Neural cell (in vitro differentiated cells): ENCODE measurements at regions not wholly inside any gene's neighbourhood (a gene's known extent, or its start where the extent isn't known, plus 50 kb on each side); places are given as distances from the start of the nearest gene placed in this dataset.

Experiments
- H2AFZ ChIP-seq: fragments of 200-600, 300-800 bp; sonication (generic), shearing (Covaris generic); 2 replicates; pipeline ENCODE4 v1.6.0; 2014; ENCODE audit warnings: low read depth, mild to moderate bottlenecking, antibody characterized with exemption, low read length, moderate library complexity
- H3F3A ChIP-seq: fragments of 200-600 bp; shearing (Covaris generic); 2 replicates; pipeline ENCODE4 v1.6.1; 2016; ENCODE audit warnings: mild to moderate bottlenecking, moderate library complexity, mixed read lengths, antibody characterized with exemption, low read length; ENCODE audit not compliant: insufficient read depth, poor library complexity, severe bottlenecking
- H3K27ac ChIP-seq: fragments of 200-600, 300-800 bp; sonication (generic), shearing (Covaris generic); 2 replicates; pipeline ENCODE4 v1.5.1; 2014; ENCODE audit warnings: mild to moderate bottlenecking, low read length, moderate library complexity
- H3K27me3 ChIP-seq: fragments of 300-800, 200-600 bp; sonication (generic), shearing (Covaris generic); 2 replicates; pipeline ENCODE4 v1.6.0; 2014; ENCODE audit warnings: mild to moderate bottlenecking, low read depth, low read length, moderate library complexity; ENCODE audit not compliant: insufficient read depth
- H3K36me3 ChIP-seq: fragments of 300-800, 200-600 bp; sonication (generic), shearing (Covaris generic); 2 replicates; pipeline ENCODE4 v1.5.1; 2014; ENCODE audit warnings: mild to moderate bottlenecking, antibody characterized with exemption, low read length, moderate library complexity; ENCODE audit not compliant: insufficient read depth
- H3K4me2 ChIP-seq: fragments of 300-800, 200-600 bp; sonication (generic), shearing (Covaris generic); 2 replicates; pipeline ENCODE4 v1.6.0; 2014; ENCODE audit warnings: mild to moderate bottlenecking, low read length
- H3K4me3 ChIP-seq: fragments of 300-800, 200-600 bp; sonication (generic), shearing (Covaris generic); 2 replicates; pipeline ENCODE4 v1.5.1; 2014; ENCODE audit warnings: mild to moderate bottlenecking, low read length, moderate library complexity
- H3K79me2 ChIP-seq: fragments of 200-600 bp; shearing (Covaris generic); replicated peaks from 2 replicates; pipeline ENCODE4 v1.6.0; 2014; ENCODE audit warnings: mild to moderate bottlenecking, low read length, moderate library complexity; ENCODE audit not compliant: insufficient read depth
- H3K9ac ChIP-seq: fragments of 300-800, 200-600 bp; sonication (generic), shearing (Covaris generic); 2 replicates; pipeline ENCODE4 v1.6.1; 2016; ENCODE audit warnings: mild to moderate bottlenecking, low read length, mixed read lengths
- H3K9me2 ChIP-seq: fragments of 200-600 bp; shearing (Covaris generic); 2 replicates; pipeline ENCODE4 v1.6.1; 2016; ENCODE audit warnings: mild to moderate bottlenecking, low read length, mixed read lengths; ENCODE audit not compliant: insufficient read depth
- H3K9me3 ChIP-seq: fragments of 200-600, 300-800 bp; sonication (generic), shearing (Covaris generic); 2 replicates; pipeline ENCODE4 v1.6.1; 2016; ENCODE audit warnings: mild to moderate bottlenecking, mixed run types, low read length, moderate library complexity, mixed read lengths
- H4K20me1 ChIP-seq: fragments of 200-600 bp; shearing (Covaris generic); 2 replicates; pipeline ENCODE4 v1.6.1; 2016; ENCODE audit warnings: mild to moderate bottlenecking, mixed run types; ENCODE audit not compliant: insufficient read depth
- EP300 ChIP-seq: fragments of 450-650 bp; conservative IDR thresholded peaks from 2 replicates; pipeline ENCODE4 v1.6.1; 2014; ENCODE audit warnings: antibody characterized with exemption, mild to moderate bottlenecking, moderate library complexity; ENCODE audit not compliant: poor library complexity, severe bottlenecking
- EZH2 ChIP-seq: fragments of 200-600, 300-800 bp; shearing (Covaris generic), sonication (generic); IDR thresholded peaks from 2 replicates; pipeline ENCODE4 v1.6.1; 2014; ENCODE audit warnings: antibody characterized with exemption, low read length, borderline replicate concordance, mild to moderate bottlenecking; ENCODE audit not compliant: insufficient read depth, poor library complexity, severe bottlenecking
- MXI1 ChIP-seq: fragments of 450-650 bp; conservative IDR thresholded peaks from 2 replicates; pipeline ENCODE4 v1.6.1; 2014; ENCODE audit warnings: antibody characterized with exemption, mild to moderate bottlenecking; ENCODE audit not compliant: poor library complexity, severe bottlenecking
- POLR2AphosphoS5 ChIP-seq: IDR thresholded peaks from 2 replicates; pipeline ENCODE4 v1.6.1; 2012
- RAD21 ChIP-seq: fragments of 450-650 bp; conservative IDR thresholded peaks from 2 replicates; pipeline ENCODE4 v1.6.1; 2014; ENCODE audit warnings: antibody characterized with exemption, mild to moderate bottlenecking, moderate library complexity
- SMC3 ChIP-seq: fragments of 450-650 bp; conservative IDR thresholded peaks from 2 replicates; pipeline ENCODE4 v1.6.1; 2014; ENCODE audit warnings: antibody characterized with exemption, mild to moderate bottlenecking, moderate library complexity; ENCODE audit not compliant: poor library complexity
- TAF1 ChIP-seq: IDR thresholded peaks from 2 replicates; pipeline ENCODE4 v1.6.1; 2012; ENCODE audit warnings: low read depth
- TF ChIP-seq, protein P1 (sequence below): IDR thresholded peaks from 2 replicates; pipeline ENCODE4 v1.6.1; 2012; ENCODE audit warnings: borderline replicate concordance
- TF ChIP-seq, protein P2 (sequence below): fragments of 450-650 bp; IDR thresholded peaks from 2 replicates; pipeline ENCODE4 v1.5.1; 2014; ENCODE audit warnings: antibody characterized with exemption, mild to moderate bottlenecking, moderate library complexity; ENCODE audit not compliant: poor library complexity, severe bottlenecking

DNA sequence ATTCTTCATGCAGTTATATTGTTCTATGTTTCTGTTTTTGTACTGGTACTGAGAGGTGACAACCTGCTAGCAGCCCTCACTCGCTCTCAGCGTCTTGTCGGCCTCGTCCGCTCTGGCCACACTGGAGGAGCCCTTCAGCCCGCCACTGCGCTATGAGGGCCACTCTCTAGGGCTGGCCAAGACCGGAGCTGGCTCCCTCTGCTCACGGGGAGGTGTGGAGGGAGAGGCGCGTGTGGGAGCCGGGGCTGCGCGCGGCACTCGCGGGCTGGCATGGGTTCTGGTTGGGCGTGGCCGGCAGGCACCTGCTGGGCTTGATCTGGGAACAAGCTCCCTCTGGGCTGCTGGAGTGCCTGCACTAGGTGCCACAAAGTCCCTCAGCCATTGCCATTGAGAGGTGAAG is 1323.8 kb upstream of the EYS start:
- Histone ChIP-seq H3K9me3 (no peaks in the 10 kb centered on the region), H4K20me1 (no peaks in the 10 kb centered on the region), H3K36me3 (no peaks in the 10 kb centered on the region), H3K9me2 (no peaks in the 10 kb centered on the region), H3K4me2 (no peak overlapping the region), H3K79me2 (no peaks in the 10 kb centered on the region), H3K4me3 (no peak overlapping the region), H3K27ac (no peak overlapping the region), H2AFZ (no peak overlapping the region), H3K27me3 (no peaks in the 10 kb centered on the region), H3F3A (no peaks in the 10 kb centered on the region), H3K9ac (no peak overlapping the region)
- no peak for TF ChIP-seq EP300
- no peak for TF ChIP-seq SMC3
- TF ChIP-seq, protein P1, sequence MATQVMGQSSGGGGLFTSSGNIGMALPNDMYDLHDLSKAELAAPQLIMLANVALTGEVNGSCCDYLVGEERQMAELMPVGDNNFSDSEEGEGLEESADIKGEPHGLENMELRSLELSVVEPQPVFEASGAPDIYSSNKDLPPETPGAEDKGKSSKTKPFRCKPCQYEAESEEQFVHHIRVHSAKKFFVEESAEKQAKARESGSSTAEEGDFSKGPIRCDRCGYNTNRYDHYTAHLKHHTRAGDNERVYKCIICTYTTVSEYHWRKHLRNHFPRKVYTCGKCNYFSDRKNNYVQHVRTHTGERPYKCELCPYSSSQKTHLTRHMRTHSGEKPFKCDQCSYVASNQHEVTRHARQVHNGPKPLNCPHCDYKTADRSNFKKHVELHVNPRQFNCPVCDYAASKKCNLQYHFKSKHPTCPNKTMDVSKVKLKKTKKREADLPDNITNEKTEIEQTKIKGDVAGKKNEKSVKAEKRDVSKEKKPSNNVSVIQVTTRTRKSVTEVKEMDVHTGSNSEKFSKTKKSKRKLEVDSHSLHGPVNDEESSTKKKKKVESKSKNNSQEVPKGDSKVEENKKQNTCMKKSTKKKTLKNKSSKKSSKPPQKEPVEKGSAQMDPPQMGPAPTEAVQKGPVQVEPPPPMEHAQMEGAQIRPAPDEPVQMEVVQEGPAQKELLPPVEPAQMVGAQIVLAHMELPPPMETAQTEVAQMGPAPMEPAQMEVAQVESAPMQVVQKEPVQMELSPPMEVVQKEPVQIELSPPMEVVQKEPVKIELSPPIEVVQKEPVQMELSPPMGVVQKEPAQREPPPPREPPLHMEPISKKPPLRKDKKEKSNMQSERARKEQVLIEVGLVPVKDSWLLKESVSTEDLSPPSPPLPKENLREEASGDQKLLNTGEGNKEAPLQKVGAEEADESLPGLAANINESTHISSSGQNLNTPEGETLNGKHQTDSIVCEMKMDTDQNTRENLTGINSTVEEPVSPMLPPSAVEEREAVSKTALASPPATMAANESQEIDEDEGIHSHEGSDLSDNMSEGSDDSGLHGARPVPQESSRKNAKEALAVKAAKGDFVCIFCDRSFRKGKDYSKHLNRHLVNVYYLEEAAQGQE = no peak
- TF ChIP-seq TAF1 = no peak
- TF ChIP-seq EZH2 = no peak
- TF ChIP-seq RAD21 = no peak

DNA sequence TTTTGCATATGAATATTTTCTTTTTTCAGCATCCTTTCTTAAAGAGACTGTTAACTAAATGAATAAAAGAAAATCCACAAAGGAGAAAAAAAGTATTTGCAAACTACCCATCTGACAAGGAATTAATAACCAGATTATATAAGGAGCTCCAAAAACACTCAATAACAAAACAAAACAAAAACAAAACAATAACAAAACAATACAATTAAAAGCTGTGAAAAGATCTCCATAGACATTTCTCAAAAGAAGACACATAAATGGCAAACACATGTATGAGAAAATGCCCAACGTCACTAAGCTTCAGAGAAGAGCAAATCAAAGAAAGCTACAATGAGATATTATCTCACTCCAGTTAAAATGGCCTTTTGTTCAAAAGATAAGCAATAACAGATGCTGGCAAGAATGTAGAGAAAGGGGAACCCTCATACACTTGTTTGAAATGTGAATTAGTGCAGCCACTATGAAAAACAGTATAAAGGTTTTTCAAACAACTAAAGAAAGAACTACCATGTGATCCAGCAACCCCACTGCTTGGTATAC is 1310.0 kb upstream of the EYS start:
- H3F3A ChIP-seq = no peaks in the 10 kb centered on the region
- no peaks in the 10 kb centered on the region for H3K79me2 ChIP-seq
- no peak overlapping the region for H2AFZ ChIP-seq
- H3K9me3 ChIP-seq = no peaks in the 10 kb centered on the region
- H3K4me2 ChIP-seq = no peak overlapping the region
- TF ChIP-seq MXI1 (no peak), POLR2AphosphoS5 (no peak)
- H3K27me3 ChIP-seq = no peaks in the 10 kb centered on the region
- H3K4me3 ChIP-seq = no peak overlapping the region
- no peak overlapping the region for H3K9ac ChIP-seq
- H3K27ac ChIP-seq = no peak overlapping the region
- no peaks in the 10 kb centered on the region for H4K20me1 ChIP-seq
- H3K9me2 ChIP-seq = no peaks in the 10 kb centered on the region
- H3K36me3 ChIP-seq = no peaks in the 10 kb centered on the region

DNA sequence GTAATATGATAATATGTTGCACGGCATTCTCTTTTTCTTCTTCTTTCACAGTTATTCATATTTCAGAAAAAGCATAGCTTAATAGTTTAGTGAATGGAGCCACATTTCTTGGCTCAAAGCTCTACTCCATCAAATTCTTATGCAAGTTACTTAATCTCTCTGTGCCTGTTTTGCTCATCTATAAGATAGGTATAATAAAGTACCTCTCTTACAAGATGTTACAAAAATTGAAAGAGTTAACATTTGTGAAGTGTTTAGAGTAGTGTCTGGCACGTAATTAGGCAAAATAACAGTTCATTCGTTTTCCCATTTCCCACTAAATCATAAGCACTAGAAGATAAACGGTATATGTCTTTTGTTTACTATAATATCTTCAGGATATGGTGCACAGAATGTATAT is 1304.4 kb upstream of the EYS start:
- no peaks in the 10 kb centered on the region for H3K27me3 ChIP-seq
- H2AFZ ChIP-seq = no peak overlapping the region
- H3K9ac ChIP-seq = no peak overlapping the region
- no peaks in the 10 kb centered on the region for H3K79me2 ChIP-seq
- no peak overlapping the region for H3K4me3 ChIP-seq
- H4K20me1 ChIP-seq = no peaks in the 10 kb centered on the region
- H3K9me3 ChIP-seq = no peaks in the 10 kb centered on the region
- H3K27ac ChIP-seq = no peak overlapping the region
- no peak overlapping the region for H3K4me2 ChIP-seq
- no peaks in the 10 kb centered on the region for H3F3A ChIP-seq
- no peaks in the 10 kb centered on the region for H3K36me3 ChIP-seq
- TF ChIP-seq, protein P2, sequence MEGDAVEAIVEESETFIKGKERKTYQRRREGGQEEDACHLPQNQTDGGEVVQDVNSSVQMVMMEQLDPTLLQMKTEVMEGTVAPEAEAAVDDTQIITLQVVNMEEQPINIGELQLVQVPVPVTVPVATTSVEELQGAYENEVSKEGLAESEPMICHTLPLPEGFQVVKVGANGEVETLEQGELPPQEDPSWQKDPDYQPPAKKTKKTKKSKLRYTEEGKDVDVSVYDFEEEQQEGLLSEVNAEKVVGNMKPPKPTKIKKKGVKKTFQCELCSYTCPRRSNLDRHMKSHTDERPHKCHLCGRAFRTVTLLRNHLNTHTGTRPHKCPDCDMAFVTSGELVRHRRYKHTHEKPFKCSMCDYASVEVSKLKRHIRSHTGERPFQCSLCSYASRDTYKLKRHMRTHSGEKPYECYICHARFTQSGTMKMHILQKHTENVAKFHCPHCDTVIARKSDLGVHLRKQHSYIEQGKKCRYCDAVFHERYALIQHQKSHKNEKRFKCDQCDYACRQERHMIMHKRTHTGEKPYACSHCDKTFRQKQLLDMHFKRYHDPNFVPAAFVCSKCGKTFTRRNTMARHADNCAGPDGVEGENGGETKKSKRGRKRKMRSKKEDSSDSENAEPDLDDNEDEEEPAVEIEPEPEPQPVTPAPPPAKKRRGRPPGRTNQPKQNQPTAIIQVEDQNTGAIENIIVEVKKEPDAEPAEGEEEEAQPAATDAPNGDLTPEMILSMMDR = no peak
- TF ChIP-seq SMC3 (no peak), POLR2AphosphoS5 (no peak), EZH2 (no peak), EP300 (no peak), TAF1 (no peak), RAD21 (no peak), MXI1 (no peak)
- TF ChIP-seq, protein P1 = no peak
- no peaks in the 10 kb centered on the region for H3K9me2 ChIP-seq
